ENCODE measurements at regions not wholly inside any gene's neighbourhood (a gene's known extent, or its start where the extent isn't known, plus 50 kb on each side); places are given as distances from the start of the nearest gene placed in this dataset.
"Not testable (repeated sequence)": the region's sequence is repeated elsewhere in the genome, so short reads cannot be mapped to it uniquely, and the experiment has no call there.

- TF ChIP-seq, protein P1, sequence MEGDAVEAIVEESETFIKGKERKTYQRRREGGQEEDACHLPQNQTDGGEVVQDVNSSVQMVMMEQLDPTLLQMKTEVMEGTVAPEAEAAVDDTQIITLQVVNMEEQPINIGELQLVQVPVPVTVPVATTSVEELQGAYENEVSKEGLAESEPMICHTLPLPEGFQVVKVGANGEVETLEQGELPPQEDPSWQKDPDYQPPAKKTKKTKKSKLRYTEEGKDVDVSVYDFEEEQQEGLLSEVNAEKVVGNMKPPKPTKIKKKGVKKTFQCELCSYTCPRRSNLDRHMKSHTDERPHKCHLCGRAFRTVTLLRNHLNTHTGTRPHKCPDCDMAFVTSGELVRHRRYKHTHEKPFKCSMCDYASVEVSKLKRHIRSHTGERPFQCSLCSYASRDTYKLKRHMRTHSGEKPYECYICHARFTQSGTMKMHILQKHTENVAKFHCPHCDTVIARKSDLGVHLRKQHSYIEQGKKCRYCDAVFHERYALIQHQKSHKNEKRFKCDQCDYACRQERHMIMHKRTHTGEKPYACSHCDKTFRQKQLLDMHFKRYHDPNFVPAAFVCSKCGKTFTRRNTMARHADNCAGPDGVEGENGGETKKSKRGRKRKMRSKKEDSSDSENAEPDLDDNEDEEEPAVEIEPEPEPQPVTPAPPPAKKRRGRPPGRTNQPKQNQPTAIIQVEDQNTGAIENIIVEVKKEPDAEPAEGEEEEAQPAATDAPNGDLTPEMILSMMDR (IDR thresholded peaks at IDR 0.05; ENCODE audit: control insufficient read depth, insufficient read depth, low read depth, low read length, missing control alignments), result no peak
- no peak for DNase-seq (ENCODE audit: low read depth)
- H3K4me3 ChIP-seq (ENCODE audit: control insufficient read depth, low read depth, low read length), result no peak overlapping the region
Measured at GRCh38 chr18:77397617-77398016, 148.0 kb downstream of the GALR1 start.

DNA sequence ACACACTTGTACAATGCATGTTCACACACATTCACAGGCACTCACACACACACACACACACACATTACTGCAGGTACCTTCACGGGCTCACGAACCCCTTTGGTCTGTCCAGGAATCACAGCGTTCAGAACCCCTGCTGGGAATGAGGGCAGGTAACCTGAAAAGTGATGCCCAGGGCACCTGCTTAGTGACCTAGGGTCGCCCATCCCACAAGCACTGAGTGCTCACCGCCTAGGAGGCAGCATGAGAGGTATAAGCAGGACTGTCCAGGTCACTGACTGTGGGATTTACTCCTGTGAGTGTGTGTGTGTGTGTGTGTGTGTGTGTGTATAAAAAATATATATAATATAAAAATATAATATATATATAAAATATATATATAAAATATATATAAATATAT is 150.9 kb downstream of the GALR1 start:
- no peak overlapping the region for H3K4me3 ChIP-seq (ENCODE audit: control insufficient read depth, low read depth, low read length)
- DNase-seq (ENCODE audit: low read depth), result no peak
- TF ChIP-seq, protein P1 (IDR thresholded peaks at IDR 0.05; ENCODE audit: control insufficient read depth, insufficient read depth, low read depth, low read length, missing control alignments), result no peak

DNA sequence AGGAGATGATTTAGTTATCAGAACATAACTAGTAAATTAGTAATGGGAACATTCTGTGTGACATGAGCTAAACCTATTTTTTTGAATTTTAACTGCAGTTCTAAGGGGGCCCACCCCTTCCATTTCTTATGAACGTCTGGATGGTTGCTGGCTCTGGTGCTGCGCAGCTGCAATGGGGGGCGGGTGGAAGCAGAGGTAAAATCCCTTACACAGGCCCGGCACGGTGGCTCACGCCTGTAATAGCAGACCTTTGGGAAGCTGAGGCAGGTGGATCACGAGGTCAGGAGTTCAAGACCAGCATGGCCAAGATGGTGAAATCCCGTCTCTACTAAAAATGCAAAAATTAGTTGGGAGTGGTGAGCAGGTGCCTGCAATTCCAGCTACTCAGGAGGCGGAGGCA is 151.5 kb downstream of the GALR1 start:
- H3K4me3 ChIP-seq (ENCODE audit: control insufficient read depth, low read depth, low read length), result no peak overlapping the region
- TF ChIP-seq, protein P1 (IDR thresholded peaks at IDR 0.05; ENCODE audit: control insufficient read depth, insufficient read depth, low read depth, low read length, missing control alignments), result no peak
- DNase-seq (ENCODE audit: low read depth), result no peak

DNA sequence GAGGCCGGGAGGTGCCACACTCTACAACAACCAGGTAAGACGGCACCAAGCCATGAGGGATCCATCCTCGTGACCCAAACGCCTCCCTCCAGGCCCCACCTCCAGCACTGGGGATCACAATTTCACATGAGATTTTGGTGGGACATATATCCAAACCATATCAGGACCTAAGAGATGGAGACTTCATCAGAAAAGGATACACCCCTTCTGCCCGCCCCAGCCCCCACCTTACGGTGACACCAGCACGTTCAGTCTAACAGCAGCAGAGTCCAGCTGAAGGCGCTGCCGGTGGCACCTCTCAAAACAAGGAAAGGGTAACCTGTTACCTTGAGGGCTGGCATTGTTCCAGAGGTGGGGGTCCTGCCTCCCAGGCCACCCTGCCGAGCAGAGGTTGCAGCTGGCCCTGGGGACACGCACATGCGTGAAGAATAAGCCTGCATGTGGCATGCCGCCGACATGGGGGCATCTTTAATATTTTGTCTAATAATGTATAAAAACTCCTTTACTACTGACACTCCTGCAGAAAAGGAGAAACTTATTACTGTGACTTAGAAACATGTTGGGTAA is 154.4 kb downstream of the GALR1 start:
- TF ChIP-seq, protein P1 (IDR thresholded peaks at IDR 0.05; ENCODE audit: control insufficient read depth, insufficient read depth, low read depth, low read length, missing control alignments), result no peak
- no peak overlapping the region for H3K4me3 ChIP-seq (ENCODE audit: control insufficient read depth, low read depth, low read length)
- DNase-seq (ENCODE audit: low read depth), result no peak

- no peak overlapping the region for H3K4me3 ChIP-seq (ENCODE audit: control insufficient read depth, low read depth, low read length)
- DNase-seq (ENCODE audit: low read depth), result no peak
- TF ChIP-seq, protein P1 (IDR thresholded peaks at IDR 0.05; ENCODE audit: control insufficient read depth, insufficient read depth, low read depth, low read length, missing control alignments), result no peak
Measured at GRCh38 chr18:77405096-77405495, 155.4 kb downstream of the GALR1 start.

DNA sequence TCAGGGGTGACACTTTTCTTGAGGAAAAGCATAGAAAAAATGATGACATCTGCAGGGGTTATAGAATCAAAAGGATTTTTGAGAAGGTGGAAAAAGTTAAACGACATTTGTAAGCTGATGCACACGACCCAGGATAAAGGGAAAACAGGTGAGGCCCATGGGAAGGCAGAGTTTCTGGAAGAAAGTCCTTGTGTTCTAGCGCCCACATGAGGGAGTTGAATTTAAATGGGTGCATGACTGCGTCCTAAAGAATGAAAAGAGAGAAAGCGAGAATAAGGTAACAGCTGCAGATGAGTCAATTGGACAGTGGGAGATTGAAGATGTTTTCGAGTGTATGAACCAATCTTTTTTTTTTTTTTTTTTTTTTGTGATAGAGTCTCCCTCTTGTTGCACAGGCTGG is 158.1 kb downstream of the GALR1 start:
- DNase-seq (ENCODE audit: low read depth), result no peak
- TF ChIP-seq, protein P1 (IDR thresholded peaks at IDR 0.05; ENCODE audit: control insufficient read depth, insufficient read depth, low read depth, low read length, missing control alignments), result no peak
- no peak overlapping the region for H3K4me3 ChIP-seq (ENCODE audit: control insufficient read depth, low read depth, low read length)

DNA sequence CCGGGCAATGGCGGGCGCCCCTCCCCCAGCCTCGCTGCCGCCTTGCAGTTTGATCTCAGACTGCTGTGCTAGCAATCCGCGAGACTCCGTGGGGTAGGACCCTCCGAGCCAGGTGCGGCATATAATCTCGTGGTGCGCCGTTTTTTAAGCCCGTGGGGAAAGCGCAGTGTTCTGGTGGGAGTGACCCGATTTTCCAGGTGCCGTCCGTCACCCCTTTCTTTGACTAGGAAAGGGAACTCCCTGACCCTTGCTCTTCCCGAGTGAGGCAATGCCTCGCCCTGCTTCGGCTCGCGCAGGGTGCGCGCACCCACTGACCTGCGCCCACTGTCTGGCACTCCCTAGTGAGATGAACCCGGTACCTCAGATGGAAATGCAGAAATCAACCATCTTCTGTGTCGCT is 171.9 kb downstream of the GALR1 start:
- not testable (repeated sequence) for H3K4me3 ChIP-seq (ENCODE audit: control insufficient read depth, low read depth, low read length); DNase-seq (ENCODE audit: low read depth)

Data from AG09309 (cell line).